HEK293 (cell line): ENCODE measurements at regions not wholly inside any gene's neighbourhood (a gene's known extent, or its start where the extent isn't known, plus 50 kb on each side); places are given as distances from the start of the nearest gene placed in this dataset.

ENCODE experiments used
- CTCF ChIA-PET: fragments of 350-600 bp; formaldehyde crosslinking; extraction: SDS; loops from one replicate; lab custom pipeline; 2021; ENCODE audit warnings: antibody characterized with exemption; lab: Yijun Ruan, JAX
- POLR2A ChIA-PET: fragments of 300-600 bp; formaldehyde crosslinking; extraction: SDS; loops from one replicate; lab custom pipeline; 2020; ENCODE audit warnings: antibody characterized with exemption, inconsistent platforms; lab: Yijun Ruan, JAX
- H3K27ac ChIP-seq: fragments of 200-500 bp; sonication (Bioruptor generic); 2 replicates; pipeline ENCODE4 v1.5.1; 2014; ENCODE audit warnings: low read depth, low read length, control low read depth, inconsistent platforms; ENCODE audit errors: extremely low read depth
- H3K36me3 ChIP-seq, 2 experiments: fragments of 200-500 bp in 1 of 2; sonication (Bioruptor generic) in 1 of 2; 1 replicate in 1 of 2; 2 replicates in 1 of 2; pipeline ENCODE4 v1.5.1; 2014 to 2017; ENCODE audit warnings: inconsistent platforms in 2 of 2, low read length in 2 of 2; ENCODE audit not compliant: control insufficient read depth in 2 of 2, insufficient read depth in 1 of 2
- H3K4me1 ChIP-seq: fragments of 200-500 bp; sonication (Bioruptor generic); 2 replicates; pipeline ENCODE4 v1.5.1; 2014; ENCODE audit warnings: mild to moderate bottlenecking, low read length, inconsistent platforms; ENCODE audit not compliant: control insufficient read depth, insufficient read depth
- H3K4me3 ChIP-seq: 2 replicates; pipeline ENCODE4 v1.5.1; 2011; ENCODE audit warnings: low read depth, mild to moderate bottlenecking, control low read depth, low read length, moderate library complexity
- H3K9me3 ChIP-seq: fragments of 200-500 bp; sonication (Bioruptor generic); 2 replicates; pipeline ENCODE4 v1.5.1; 2014; ENCODE audit warnings: low read depth, low read length, inconsistent platforms; ENCODE audit not compliant: control insufficient read depth, insufficient read depth
- ZFP37 ChIP-seq: fragments of 450-650 bp; formaldehyde crosslinking; IDR thresholded peaks from 2 replicates; pipeline ENCODE4 v1.5.1; 2016; ENCODE audit warnings: missing biosample characterization, missing genetic modification characterization
- ZNF146 ChIP-seq: fragments of 450-650 bp; formaldehyde crosslinking; IDR thresholded peaks from 2 replicates; pipeline ENCODE4 v1.5.1; 2016; ENCODE audit warnings: missing biosample characterization, missing genetic modification characterization
- ZNF175 ChIP-seq: fragments of 450-650 bp; formaldehyde crosslinking; IDR thresholded peaks from 2 replicates; pipeline ENCODE4 v1.5.1; 2016; ENCODE audit warnings: missing biosample characterization, missing genetic modification characterization
- ZNF221 ChIP-seq: fragments of 450-650 bp; formaldehyde crosslinking; IDR thresholded peaks from 2 replicates; pipeline ENCODE4 v1.5.1; 2017; ENCODE audit warnings: missing biosample characterization, missing genetic modification characterization, borderline replicate concordance
- ZNF23 ChIP-seq: fragments of 450-650 bp; formaldehyde crosslinking; IDR thresholded peaks from 2 replicates; pipeline ENCODE4 v1.5.1; 2016; ENCODE audit warnings: missing biosample characterization, missing genetic modification characterization, borderline replicate concordance
- ZNF24 ChIP-seq: fragments of 450-650 bp; formaldehyde crosslinking; IDR thresholded peaks from 2 replicates; pipeline ENCODE4 v1.5.1; 2016; ENCODE audit warnings: missing biosample characterization, missing genetic modification characterization
- ZNF248 ChIP-seq: fragments of 450-650 bp; formaldehyde crosslinking; IDR thresholded peaks from 2 replicates; pipeline ENCODE4 v1.5.1; 2017; ENCODE audit warnings: missing biosample characterization, missing genetic modification characterization
- ZNF394 ChIP-seq: fragments of 450-650 bp; formaldehyde crosslinking; IDR thresholded peaks from 2 replicates; pipeline ENCODE4 v1.5.1; 2016; ENCODE audit warnings: missing biosample characterization, missing genetic modification characterization, mild to moderate bottlenecking, moderate library complexity, borderline replicate concordance
- ZNF521 ChIP-seq: fragments of 450-650 bp; formaldehyde crosslinking; IDR thresholded peaks from 2 replicates; pipeline ENCODE4 v1.5.1; 2017; ENCODE audit warnings: missing biosample characterization, mild to moderate bottlenecking, missing genetic modification characterization
- ZNF561 ChIP-seq: fragments of 450-650 bp; IDR thresholded peaks from 2 replicates; pipeline ENCODE4 v1.5.1; 2018; ENCODE audit warnings: missing biosample characterization, missing genetic modification characterization, borderline replicate concordance
- ZNF701 ChIP-seq: fragments of 450-650 bp; formaldehyde crosslinking; IDR thresholded peaks from 2 replicates; pipeline ENCODE4 v1.5.1; 2016; ENCODE audit warnings: missing biosample characterization, missing genetic modification characterization
- ZNF792 ChIP-seq: fragments of 450-650 bp; formaldehyde crosslinking; IDR thresholded peaks from 2 replicates; pipeline ENCODE4 v1.5.1; 2016; ENCODE audit warnings: missing biosample characterization, missing genetic modification characterization
- TF ChIP-seq, protein P1 (sequence below): sonication (generic); formaldehyde crosslinking; IDR thresholded peaks from 2 replicates; pipeline ENCODE4 v1.8.1; 2022; ENCODE audit warnings: mild to moderate bottlenecking, moderate library complexity, missing genetic modification reagents
- TF ChIP-seq, protein P2 (sequence below): fragments of 450-650 bp; formaldehyde crosslinking; conservative IDR thresholded peaks from 2 replicates; pipeline ENCODE4 v1.5.1; 2016; ENCODE audit warnings: low read depth, missing biosample characterization, missing genetic modification characterization
- TF ChIP-seq, protein P3 (sequence below): fragments of 450-650 bp; formaldehyde crosslinking; optimal IDR thresholded peaks from 2 replicates; pipeline ENCODE3; 2016; ENCODE audit warnings: missing biosample characterization, mild to moderate bottlenecking, missing genetic modification characterization
- TF ChIP-seq, protein P4 (sequence below): fragments of 450-650 bp; formaldehyde crosslinking; IDR thresholded peaks from 2 replicates; pipeline ENCODE4 v1.5.1; 2016; ENCODE audit warnings: missing biosample characterization, missing genetic modification characterization
- TF ChIP-seq, protein P5 (sequence below): fragments of 450-650 bp; formaldehyde crosslinking; IDR thresholded peaks from 2 replicates; pipeline ENCODE4 v1.5.1; 2016; ENCODE audit warnings: missing biosample characterization, missing genetic modification characterization

DNA sequence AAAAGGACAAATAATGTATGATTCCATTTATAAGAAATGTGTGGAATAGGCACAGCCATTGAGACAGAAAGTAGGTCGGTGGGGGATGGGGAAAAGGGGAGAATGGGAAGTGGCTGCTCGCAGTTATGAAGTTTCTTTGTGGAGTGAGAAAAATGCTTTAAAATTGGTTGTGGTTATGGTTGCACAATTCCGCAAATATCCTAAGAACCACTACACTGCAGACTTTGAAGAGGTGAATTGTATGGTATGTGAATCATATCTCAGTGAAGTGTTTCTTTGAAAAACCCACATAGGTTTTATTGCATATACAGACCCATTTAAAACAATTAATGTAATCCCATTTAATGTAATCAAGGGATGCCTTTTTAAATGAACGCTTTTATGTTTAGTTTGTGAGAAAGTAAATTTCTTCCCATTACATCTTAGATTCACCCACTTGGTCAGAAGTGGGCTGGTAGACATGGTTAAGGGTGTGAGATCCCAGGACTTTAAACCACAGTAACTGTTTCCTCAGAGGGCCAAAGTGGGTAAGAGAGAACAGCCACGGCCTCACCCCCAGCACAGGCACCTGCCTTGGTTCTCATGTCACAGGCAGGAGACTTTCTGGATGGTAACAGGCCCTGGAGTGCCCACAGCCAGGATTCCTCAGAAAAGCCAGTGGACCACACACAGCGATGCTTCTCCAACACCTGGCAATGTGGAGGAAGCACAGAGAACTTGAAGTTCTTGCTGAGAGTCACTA lies 119.3 kb upstream of the GJB6 start:
- Histone ChIP-seq H3K4me1 (no peaks in the 10 kb centered on the region), H3K4me3 (no peak overlapping the region), H3K36me3 (no peaks in the 10 kb centered on the region), H3K27ac (no peak overlapping the region), H3K9me3 (no peaks in the 10 kb centered on the region)
- ChIA-PET POLR2A (no interaction called here), CTCF (no interaction called here)
- TF ChIP-seq ZNF175 (no peak), ZNF561 (tag by site-specific recombination) (no peak), ZFP37 (tag by site-specific recombination) (no peak), ZNF23 (no peak), ZNF221 (tag by site-specific recombination) (no peak), ZNF394 (tag by site-specific recombination) (no peak), ZNF248 (tag by site-specific recombination) (no peak), ZNF792 (tag by site-specific recombination) (no peak), ZNF521 (tag by site-specific recombination) (no peak), ZNF24 (no peak), ZNF701 (tag by site-specific recombination) (no peak), ZNF146 (no peak)
- TF ChIP-seq, protein P1, sequence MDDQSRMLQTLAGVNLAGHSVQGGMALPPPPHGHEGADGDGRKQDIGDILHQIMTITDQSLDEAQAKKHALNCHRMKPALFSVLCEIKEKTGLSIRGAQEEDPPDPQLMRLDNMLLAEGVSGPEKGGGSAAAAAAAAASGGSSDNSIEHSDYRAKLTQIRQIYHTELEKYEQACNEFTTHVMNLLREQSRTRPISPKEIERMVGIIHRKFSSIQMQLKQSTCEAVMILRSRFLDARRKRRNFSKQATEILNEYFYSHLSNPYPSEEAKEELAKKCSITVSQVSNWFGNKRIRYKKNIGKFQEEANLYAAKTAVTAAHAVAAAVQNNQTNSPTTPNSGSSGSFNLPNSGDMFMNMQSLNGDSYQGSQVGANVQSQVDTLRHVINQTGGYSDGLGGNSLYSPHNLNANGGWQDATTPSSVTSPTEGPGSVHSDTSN (CRISPR knock-in tag) = no peak
- TF ChIP-seq, protein P2, sequence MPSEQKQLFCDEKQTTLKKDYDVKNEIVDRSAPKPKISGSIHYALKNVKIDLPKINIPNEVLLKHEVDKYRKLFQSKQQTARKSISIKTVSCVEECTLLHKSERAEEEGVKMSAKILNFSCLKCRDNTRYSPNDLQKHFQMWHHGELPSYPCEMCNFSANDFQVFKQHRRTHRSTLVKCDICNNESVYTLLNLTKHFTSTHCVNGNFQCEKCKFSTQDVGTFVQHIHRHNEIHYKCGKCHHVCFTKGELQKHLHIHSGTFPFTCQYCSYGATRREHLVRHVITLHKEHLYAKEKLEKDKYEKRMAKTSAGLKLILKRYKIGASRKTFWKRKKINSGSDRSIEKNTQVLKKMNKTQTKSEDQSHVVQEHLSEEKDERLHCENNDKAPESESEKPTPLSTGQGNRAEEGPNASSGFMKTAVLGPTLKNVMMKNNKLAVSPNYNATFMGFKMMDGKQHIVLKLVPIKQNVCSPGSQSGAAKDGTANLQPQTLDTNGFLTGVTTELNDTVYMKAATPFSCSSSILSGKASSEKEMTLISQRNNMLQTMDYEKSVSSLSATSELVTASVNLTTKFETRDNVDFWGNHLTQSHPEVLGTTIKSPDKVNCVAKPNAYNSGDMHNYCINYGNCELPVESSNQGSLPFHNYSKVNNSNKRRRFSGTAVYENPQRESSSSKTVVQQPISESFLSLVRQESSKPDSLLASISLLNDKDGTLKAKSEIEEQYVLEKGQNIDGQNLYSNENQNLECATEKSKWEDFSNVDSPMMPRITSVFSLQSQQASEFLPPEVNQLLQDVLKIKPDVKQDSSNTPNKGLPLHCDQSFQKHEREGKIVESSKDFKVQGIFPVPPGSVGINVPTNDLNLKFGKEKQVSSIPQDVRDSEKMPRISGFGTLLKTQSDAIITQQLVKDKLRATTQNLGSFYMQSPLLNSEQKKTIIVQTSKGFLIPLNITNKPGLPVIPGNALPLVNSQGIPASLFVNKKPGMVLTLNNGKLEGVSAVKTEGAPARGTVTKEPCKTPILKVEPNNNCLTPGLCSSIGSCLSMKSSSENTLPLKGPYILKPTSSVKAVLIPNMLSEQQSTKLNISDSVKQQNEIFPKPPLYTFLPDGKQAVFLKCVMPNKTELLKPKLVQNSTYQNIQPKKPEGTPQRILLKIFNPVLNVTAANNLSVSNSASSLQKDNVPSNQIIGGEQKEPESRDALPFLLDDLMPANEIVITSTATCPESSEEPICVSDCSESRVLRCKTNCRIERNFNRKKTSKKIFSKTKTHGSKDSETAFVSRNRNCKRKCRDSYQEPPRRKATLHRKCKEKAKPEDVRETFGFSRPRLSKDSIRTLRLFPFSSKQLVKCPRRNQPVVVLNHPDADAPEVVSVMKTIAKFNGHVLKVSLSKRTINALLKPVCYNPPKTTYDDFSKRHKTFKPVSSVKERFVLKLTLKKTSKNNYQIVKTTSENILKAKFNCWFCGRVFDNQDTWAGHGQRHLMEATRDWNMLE (tag by site-specific recombination) = no peak
- TF ChIP-seq, protein P3, sequence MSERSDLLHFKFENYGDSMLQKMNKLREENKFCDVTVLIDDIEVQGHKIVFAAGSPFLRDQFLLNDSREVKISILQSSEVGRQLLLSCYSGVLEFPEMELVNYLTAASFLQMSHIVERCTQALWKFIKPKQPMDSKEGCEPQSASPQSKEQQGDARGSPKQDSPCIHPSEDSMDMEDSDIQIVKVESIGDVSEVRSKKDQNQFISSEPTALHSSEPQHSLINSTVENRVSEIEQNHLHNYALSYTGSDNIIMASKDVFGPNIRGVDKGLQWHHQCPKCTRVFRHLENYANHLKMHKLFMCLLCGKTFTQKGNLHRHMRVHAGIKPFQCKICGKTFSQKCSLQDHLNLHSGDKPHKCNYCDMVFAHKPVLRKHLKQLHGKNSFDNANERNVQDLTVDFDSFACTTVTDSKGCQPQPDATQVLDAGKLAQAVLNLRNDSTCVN = no peak
- TF ChIP-seq, protein P4, sequence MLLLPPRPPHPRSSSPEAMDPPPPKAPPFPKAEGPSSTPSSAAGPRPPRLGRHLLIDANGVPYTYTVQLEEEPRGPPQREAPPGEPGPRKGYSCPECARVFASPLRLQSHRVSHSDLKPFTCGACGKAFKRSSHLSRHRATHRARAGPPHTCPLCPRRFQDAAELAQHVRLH (tag by site-specific recombination) = no peak
- TF ChIP-seq, protein P5, sequence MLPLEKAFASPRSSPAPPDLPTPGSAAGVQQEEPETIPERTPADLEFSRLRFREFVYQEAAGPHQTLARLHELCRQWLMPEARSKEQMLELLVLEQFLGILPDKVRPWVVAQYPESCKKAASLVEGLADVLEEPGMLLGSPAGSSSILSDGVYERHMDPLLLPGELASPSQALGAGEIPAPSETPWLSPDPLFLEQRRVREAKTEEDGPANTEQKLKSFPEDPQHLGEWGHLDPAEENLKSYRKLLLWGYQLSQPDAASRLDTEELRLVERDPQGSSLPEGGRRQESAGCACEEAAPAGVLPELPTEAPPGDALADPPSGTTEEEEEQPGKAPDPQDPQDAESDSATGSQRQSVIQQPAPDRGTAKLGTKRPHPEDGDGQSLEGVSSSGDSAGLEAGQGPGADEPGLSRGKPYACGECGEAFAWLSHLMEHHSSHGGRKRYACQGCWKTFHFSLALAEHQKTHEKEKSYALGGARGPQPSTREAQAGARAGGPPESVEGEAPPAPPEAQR (tag by site-specific recombination) = no peak
